H9 (cell line): ENCODE measurements at regions not wholly inside any gene's neighbourhood (a gene's known extent, or its start where the extent isn't known, plus 50 kb on each side); places are given as distances from the start of the nearest gene placed in this dataset.

Source experiments
- DNase-seq: peaks from one replicate; pipeline ENCODE4 v3.0.0-alpha.2; 2017
- H2AFZ ChIP-seq: one replicate; pipeline ENCODE4 v1.6.1; 2013; ENCODE audit warnings: mild to moderate bottlenecking, low read length, control low read depth, moderate library complexity
- H2AK5ac ChIP-seq: 2 replicates; pipeline ENCODE4 v1.6.1; 2013; ENCODE audit warnings: low read length, control low read depth, mixed read lengths; ENCODE audit not compliant: insufficient read length
- H2BK120ac ChIP-seq: one replicate; pipeline ENCODE4 v1.6.1; 2013; ENCODE audit warnings: low read depth, mild to moderate bottlenecking, low read length, control low read depth, inconsistent platforms; ENCODE audit not compliant: poor library complexity, severe bottlenecking
- H2BK12ac ChIP-seq: 2 replicates; pipeline ENCODE4 v1.6.1; 2013; ENCODE audit warnings: low read length, control low read depth, mixed read lengths, low read depth; ENCODE audit not compliant: insufficient read length
- H2BK15ac ChIP-seq: 2 replicates; pipeline ENCODE4 v1.6.1; 2013; ENCODE audit warnings: low read depth, low read length, control low read depth
- H2BK20ac ChIP-seq: one replicate; pipeline ENCODE4 v1.6.1; 2013; ENCODE audit warnings: low read depth, mild to moderate bottlenecking, low read length, control low read depth, inconsistent platforms; ENCODE audit not compliant: poor library complexity, severe bottlenecking
- H2BK5ac ChIP-seq: 2 replicates; pipeline ENCODE4 v1.6.1; 2013; ENCODE audit warnings: low read length, control low read depth, mixed read lengths; ENCODE audit not compliant: insufficient read length
- H3K14ac ChIP-seq: 2 replicates; pipeline ENCODE4 v1.6.1; 2013; ENCODE audit warnings: low read length, control low read depth; ENCODE audit not compliant: insufficient read depth
- H3K18ac ChIP-seq: 2 replicates; pipeline ENCODE4 v1.6.1; 2013; ENCODE audit warnings: low read depth, mild to moderate bottlenecking, mixed read lengths, low read length, control low read depth; ENCODE audit not compliant: insufficient read length
- H3K23ac ChIP-seq: 2 replicates; pipeline ENCODE4 v1.6.1; 2013; ENCODE audit warnings: low read length, control low read depth, mixed read lengths, low read depth; ENCODE audit not compliant: insufficient read length
- H3K23me2 ChIP-seq: 2 replicates; pipeline ENCODE4 v1.6.1; 2013; ENCODE audit warnings: low read depth, mild to moderate bottlenecking, mixed read lengths, low read length, control low read depth; ENCODE audit not compliant: insufficient read length, poor library complexity, severe bottlenecking
- H3K27ac ChIP-seq: 2 replicates; pipeline ENCODE4 v1.5.1; 2013; ENCODE audit warnings: low read length, control low read depth, mixed read lengths, low read depth; ENCODE audit not compliant: insufficient read length
- H3K27me3 ChIP-seq: 2 replicates; pipeline ENCODE4 v1.6.1; 2013; ENCODE audit warnings: low read length, control low read depth, inconsistent platforms; ENCODE audit not compliant: insufficient read depth
- H3K4ac ChIP-seq: 2 replicates; pipeline ENCODE4 v1.6.1; 2013; ENCODE audit warnings: low read depth, mild to moderate bottlenecking, control low read depth, inconsistent platforms, low read length, moderate library complexity
- H3K4me1 ChIP-seq: 2 replicates; pipeline ENCODE4 v1.6.1; 2013; ENCODE audit warnings: low read length, control low read depth, inconsistent platforms; ENCODE audit not compliant: insufficient read depth
- H3K4me2 ChIP-seq: 2 replicates; pipeline ENCODE4 v1.6.1; 2013; ENCODE audit warnings: low read length, control low read depth, mixed read lengths; ENCODE audit not compliant: insufficient read length, insufficient read depth
- H3K56ac ChIP-seq: 2 replicates; pipeline ENCODE4 v1.6.1; 2013; ENCODE audit warnings: low read depth, mild to moderate bottlenecking, mixed read lengths, low read length, control low read depth; ENCODE audit not compliant: insufficient read length
- H3K79me1 ChIP-seq: 2 replicates; pipeline ENCODE4 v1.6.1; 2013; ENCODE audit warnings: low read depth, mild to moderate bottlenecking, moderate library complexity, low read length, control low read depth, inconsistent platforms; ENCODE audit not compliant: insufficient read depth, poor library complexity, severe bottlenecking
- H3K79me2 ChIP-seq: 2 replicates; pipeline ENCODE4 v1.6.1; 2013; ENCODE audit warnings: low read length, control low read depth, inconsistent platforms; ENCODE audit not compliant: insufficient read depth
- H3K9ac ChIP-seq: 2 replicates; pipeline ENCODE4 v1.6.1; 2013; ENCODE audit warnings: low read length, control low read depth, mixed read lengths; ENCODE audit not compliant: insufficient read length; ENCODE audit errors: extremely low read depth
- H3K9me3 ChIP-seq: one replicate; pipeline ENCODE4 v1.6.1; 2013; ENCODE audit warnings: low read depth, low read length, inconsistent platforms; ENCODE audit not compliant: control insufficient read depth
- H3T11ph ChIP-seq: one replicate; pipeline ENCODE4 v1.6.1; 2013; ENCODE audit warnings: mild to moderate bottlenecking, low read length, control low read depth, inconsistent platforms
- H4K20me1 ChIP-seq: one replicate; pipeline ENCODE4 v1.6.1; 2013; ENCODE audit not compliant: control insufficient read depth, insufficient read length, insufficient read depth
- H4K5ac ChIP-seq: 2 replicates; pipeline ENCODE4 v1.6.1; 2013; ENCODE audit warnings: low read depth, mild to moderate bottlenecking, mixed read lengths, low read length, control low read depth; ENCODE audit not compliant: insufficient read length
- H4K8ac ChIP-seq: replicated peaks from 2 replicates; pipeline ENCODE4 v1.6.1; 2013; ENCODE audit warnings: low read length, control low read depth, mixed read lengths, low read depth; ENCODE audit not compliant: insufficient read length
- H4K91ac ChIP-seq: 2 replicates; pipeline ENCODE4 v1.6.1; 2013; ENCODE audit warnings: low read depth, mild to moderate bottlenecking, moderate library complexity, mixed read lengths, low read length, control low read depth; ENCODE audit not compliant: insufficient read length
- H3K27ac Mint-ChIP-seq, 3 experiments: 2 replicates in 2 of 3; 3 replicates in 1 of 3; pipeline ENCODE4 v1.8.0; 2020 to 2021; ENCODE audit warnings: mixed read lengths in 3 of 3, mild to moderate bottlenecking in 1 of 3, moderate library complexity in 1 of 3
- H3K27me3 Mint-ChIP-seq: 2 replicates; pipeline ENCODE4 v1.8.0; 2021; ENCODE audit warnings: low read depth, mild to moderate bottlenecking, moderate library complexity, mixed read lengths
- H3K36me3 Mint-ChIP-seq, 3 experiments: 2 replicates in 2 of 3; 3 replicates in 1 of 3; pipeline ENCODE4 v1.8.0; 2020 to 2021; ENCODE audit warnings: low read depth in 3 of 3, mixed read lengths in 3 of 3; ENCODE audit not compliant: insufficient read depth in 1 of 3
- H3K4me1 Mint-ChIP-seq, 2 experiments: 2 replicates each; pipeline ENCODE4 v1.8.0; 2020; ENCODE audit warnings: mixed read lengths in 2 of 2
- H3K4me3 Mint-ChIP-seq, 2 experiments: 2 replicates in 1 of 2; 3 replicates in 1 of 2; pipeline ENCODE4 v1.8.0; 2020 to 2021; ENCODE audit warnings: mild to moderate bottlenecking in 2 of 2, mixed read lengths in 2 of 2, moderate library complexity in 1 of 2
- H3K9me3 Mint-ChIP-seq, 2 experiments: 2 replicates in 1 of 2; 3 replicates in 1 of 2; pipeline ENCODE4 v1.8.0; 2020; ENCODE audit warnings: mild to moderate bottlenecking in 2 of 2, mixed read lengths in 2 of 2, moderate library complexity in 1 of 2
- WGBS: extraction: QIAGEN DNeasy Blood & Tissue Kit; methylation state at CpG from one replicate; pipeline ENCODE4 v1.1.7; 2013; ENCODE audit warnings: missing lambda C conversion rate, low lambda C conversion rate, mixed read lengths; ENCODE audit not compliant: insufficient read length; ENCODE audit errors: extremely low coverage; 5-methylcytosine and 5-hydroxymethylcytosine counted together
- TF ChIP-seq, protein P1 (sequence below): fragments of 200-600 bp; sonication (generic); conservative IDR thresholded peaks from 3 replicates; pipeline ENCODE4 v1.8.0; 2021; ENCODE audit warnings: antibody characterized with exemption, mild to moderate bottlenecking

DNA sequence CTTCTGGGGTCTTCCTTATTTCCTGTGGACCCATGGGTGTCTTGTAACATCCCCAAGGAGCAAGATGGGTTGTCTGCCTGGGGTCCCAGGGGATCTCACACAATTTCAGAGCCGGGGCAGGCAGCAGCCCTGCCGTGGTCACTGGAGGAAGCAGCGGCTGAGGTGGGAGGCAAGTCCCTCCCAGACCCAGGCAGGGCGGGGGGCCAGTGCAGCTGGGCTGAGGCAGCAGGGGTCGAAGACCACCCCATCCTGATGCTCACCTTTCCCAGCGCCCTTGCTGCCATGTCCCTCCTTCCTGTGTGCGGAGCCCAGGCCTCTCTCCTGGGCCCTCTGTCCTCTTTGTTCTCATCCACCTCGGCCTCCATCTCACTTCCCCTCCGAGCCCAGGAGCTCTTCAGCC is 583.0 kb upstream of the COBL start:
- Histone ChIP-seq H3K79me2 (peaks cover 2% of the 10 kb centered on the region; the same call in 1 of the 2 replicates), H3K4me2 (no peak overlapping the region), H3K4ac (no peak overlapping the region), H3K23me2 (no peaks in the 10 kb centered on the region), H3K79me1 (no peaks in the 10 kb centered on the region), H4K5ac (no peak overlapping the region), H3T11ph (no peak overlapping the region), H2BK120ac (no peak overlapping the region), H3K14ac (no peak overlapping the region), H2BK15ac (no peak overlapping the region), H2BK12ac (no peak overlapping the region), H3K4me1 (no peaks in the 10 kb centered on the region), H2AK5ac (no peak overlapping the region), H4K8ac (no peak overlapping the region), H3K27ac (no peak overlapping the region), H3K18ac (no peak overlapping the region), H3K9ac (no peak overlapping the region), H4K91ac (no peak overlapping the region), H3K9me3 (no peaks in the 10 kb centered on the region), H2AFZ (no peak overlapping the region), H3K23ac (no peak overlapping the region), H3K27me3 (no peaks in the 10 kb centered on the region), H2BK5ac (no peak overlapping the region), H3K56ac (no peak overlapping the region), H4K20me1 (no peaks in the 10 kb centered on the region), H2BK20ac (no peak overlapping the region)
- Mint-ChIP-seq H3K27ac (no peak overlapping the region), H3K27me3 (no peaks in the 10 kb centered on the region; the same call in 1 of the 2 replicates), H3K4me1 (peaks cover 2 to 3% of the 10 kb centered on the region in 2 experiments; a peak in 2 of 4 replicates), H3K36me3 (no peaks in the 10 kb centered on the region), H3K9me3 (peaks cover 0 to 6% of the 10 kb centered on the region in 2 experiments; a peak in 1 of 5 replicates), H3K4me3 (no peak overlapping the region)
- WGBS, result no CpG with 5 or more reads among the region's 9 CpGs
- TF ChIP-seq, protein P1, sequence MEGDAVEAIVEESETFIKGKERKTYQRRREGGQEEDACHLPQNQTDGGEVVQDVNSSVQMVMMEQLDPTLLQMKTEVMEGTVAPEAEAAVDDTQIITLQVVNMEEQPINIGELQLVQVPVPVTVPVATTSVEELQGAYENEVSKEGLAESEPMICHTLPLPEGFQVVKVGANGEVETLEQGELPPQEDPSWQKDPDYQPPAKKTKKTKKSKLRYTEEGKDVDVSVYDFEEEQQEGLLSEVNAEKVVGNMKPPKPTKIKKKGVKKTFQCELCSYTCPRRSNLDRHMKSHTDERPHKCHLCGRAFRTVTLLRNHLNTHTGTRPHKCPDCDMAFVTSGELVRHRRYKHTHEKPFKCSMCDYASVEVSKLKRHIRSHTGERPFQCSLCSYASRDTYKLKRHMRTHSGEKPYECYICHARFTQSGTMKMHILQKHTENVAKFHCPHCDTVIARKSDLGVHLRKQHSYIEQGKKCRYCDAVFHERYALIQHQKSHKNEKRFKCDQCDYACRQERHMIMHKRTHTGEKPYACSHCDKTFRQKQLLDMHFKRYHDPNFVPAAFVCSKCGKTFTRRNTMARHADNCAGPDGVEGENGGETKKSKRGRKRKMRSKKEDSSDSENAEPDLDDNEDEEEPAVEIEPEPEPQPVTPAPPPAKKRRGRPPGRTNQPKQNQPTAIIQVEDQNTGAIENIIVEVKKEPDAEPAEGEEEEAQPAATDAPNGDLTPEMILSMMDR, result no peak
- DNase-seq, result no peak
